OCI-LY1 (cell line): ENCODE measurements at regions not wholly inside any gene's neighbourhood (a gene's known extent, or its start where the extent isn't known, plus 50 kb on each side); places are given as distances from the start of the nearest gene placed in this dataset.

Source experiments
- H2AFZ ChIP-seq: fragments of 200-600 bp; sonication (generic), shearing (Covaris generic); 2 replicates; pipeline ENCODE4 v1.6.0; 2014; ENCODE audit warnings: antibody characterized with exemption, mild to moderate bottlenecking, low read length
- H3F3A ChIP-seq: fragments of 200-600 bp; sonication (generic), shearing (Covaris generic); 2 replicates; pipeline ENCODE4 v1.6.0; 2014; ENCODE audit warnings: mild to moderate bottlenecking, antibody characterized with exemption, low read length, moderate library complexity; ENCODE audit not compliant: insufficient read depth
- H3K27ac ChIP-seq: fragments of 200-600 bp; sonication (generic); 2 replicates; pipeline ENCODE4 v1.5.1; 2014; ENCODE audit warnings: low read length, mixed run types, mild to moderate bottlenecking, low read depth; ENCODE audit not compliant: poor library complexity, severe bottlenecking
- H3K27me3 ChIP-seq: fragments of 200-600 bp; sonication (generic); 2 replicates; pipeline ENCODE4 v1.6.0; 2014; ENCODE audit warnings: antibody characterized with exemption, mild to moderate bottlenecking, low read length, moderate library complexity; ENCODE audit not compliant: insufficient read depth
- H3K36me3 ChIP-seq: fragments of 200-600 bp; sonication (generic); 2 replicates; pipeline ENCODE4 v1.6.1; 2014; ENCODE audit warnings: mild to moderate bottlenecking, antibody characterized with exemption, low read length, moderate library complexity, mixed read lengths; ENCODE audit not compliant: insufficient read depth
- H3K4me1 ChIP-seq: fragments of 200-600 bp; sonication (generic); 2 replicates; pipeline ENCODE4 v1.5.1; 2014; ENCODE audit warnings: mild to moderate bottlenecking, low read length, moderate library complexity; ENCODE audit not compliant: insufficient read depth, severe bottlenecking
- H3K4me2 ChIP-seq: fragments of 200-600 bp; sonication (generic), shearing (Covaris generic); 2 replicates; pipeline ENCODE4 v1.6.1; 2014; ENCODE audit warnings: low read length
- H3K4me3 ChIP-seq: fragments of 200-600 bp; sonication (generic); 2 replicates; pipeline ENCODE4 v1.5.1; 2014; ENCODE audit warnings: low read length, low read depth, mild to moderate bottlenecking, mixed read lengths; ENCODE audit not compliant: poor library complexity, severe bottlenecking
- H3K79me2 ChIP-seq: fragments of 200-600 bp; shearing (Covaris generic); 2 replicates; pipeline ENCODE4 v1.6.1; 2016; ENCODE audit warnings: mixed run types, low read length, mixed read lengths; ENCODE audit not compliant: insufficient read depth
- H3K9ac ChIP-seq: fragments of 200-600 bp; sonication (generic), shearing (Covaris generic); 2 replicates; pipeline ENCODE4 v1.6.1; 2014; ENCODE audit warnings: mild to moderate bottlenecking, low read length, mixed read lengths
- H3K9me2 ChIP-seq: fragments of 200-600 bp; sonication (generic), shearing (Covaris generic); 2 replicates; pipeline ENCODE4 v1.6.1; 2014; ENCODE audit warnings: low read depth, mild to moderate bottlenecking, low read length, mixed read lengths
- H3K9me3 ChIP-seq: fragments of 200-600 bp; shearing (Covaris generic); 2 replicates; pipeline ENCODE4 v1.6.1; 2014; ENCODE audit warnings: low read length, mixed read lengths
- H4K20me1 ChIP-seq: fragments of 200-600 bp; sonication (generic), shearing (Covaris generic); 2 replicates; pipeline ENCODE4 v1.6.0; 2016; ENCODE audit warnings: mild to moderate bottlenecking, low read length; ENCODE audit not compliant: insufficient read depth
- EZH2 ChIP-seq: fragments of 200-600 bp; sonication (generic), shearing (Covaris generic); IDR thresholded peaks from 2 replicates; pipeline ENCODE4 v1.8.0; 2017; ENCODE audit warnings: borderline replicate concordance, mixed run types, mild to moderate bottlenecking, antibody characterized with exemption, low read length, moderate library complexity, mixed read lengths
- TF ChIP-seq, protein P1 (sequence below): fragments of 200-600 bp; sonication (generic), shearing (Covaris generic); IDR thresholded peaks from 2 replicates; pipeline ENCODE4 v1.5.1; 2017; ENCODE audit warnings: mild to moderate bottlenecking, antibody characterized with exemption, low read length, moderate library complexity, mixed read lengths

DNA sequence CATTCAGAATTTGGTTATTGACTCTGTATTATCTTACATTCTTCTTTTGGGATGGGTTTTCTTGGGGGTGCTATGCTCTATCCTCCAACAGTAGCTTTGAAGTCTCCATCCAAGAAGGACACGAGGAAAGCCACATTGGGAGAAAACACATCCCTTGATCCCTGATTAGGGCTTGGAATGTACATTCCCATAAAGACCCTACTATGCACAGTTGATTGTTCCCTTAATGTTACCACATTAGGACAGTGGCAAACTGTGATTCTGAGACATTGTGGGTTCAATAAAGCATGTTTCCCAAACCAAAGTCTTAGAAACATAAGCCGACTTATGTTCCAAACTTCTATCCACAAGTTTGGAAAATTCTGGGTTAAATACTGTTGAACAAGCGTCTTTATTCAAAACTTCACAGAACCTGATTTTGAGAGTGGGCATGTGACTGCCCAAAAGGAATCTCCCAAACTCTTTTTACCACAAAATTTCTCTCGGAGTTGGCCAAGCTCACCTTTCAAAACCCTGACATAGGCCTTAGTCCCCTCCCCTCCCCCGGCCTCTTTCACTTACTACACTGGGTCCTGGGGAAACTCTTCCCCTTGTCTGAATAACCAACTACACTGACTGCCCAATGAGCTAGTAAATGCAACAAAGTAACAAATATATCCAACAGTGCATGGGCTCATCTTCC, 177.0 kb upstream of the KAZN start:
- Histone ChIP-seq H3K4me3 (no peak overlapping the region), H2AFZ (no peak overlapping the region), H3K4me2 (no peak overlapping the region), H3K36me3 (no peaks in the 10 kb centered on the region), H3K9me3 (no peaks in the 10 kb centered on the region), H3K9ac (no peak overlapping the region), H4K20me1 (no peaks in the 10 kb centered on the region), H3F3A (no peaks in the 10 kb centered on the region), H3K4me1 (no peaks in the 10 kb centered on the region), H3K9me2 (no peaks in the 10 kb centered on the region), H3K27ac (no peak overlapping the region), H3K79me2 (no peaks in the 10 kb centered on the region), H3K27me3 (no peaks in the 10 kb centered on the region)
- TF ChIP-seq EZH2 = no peak
- TF ChIP-seq, protein P1, sequence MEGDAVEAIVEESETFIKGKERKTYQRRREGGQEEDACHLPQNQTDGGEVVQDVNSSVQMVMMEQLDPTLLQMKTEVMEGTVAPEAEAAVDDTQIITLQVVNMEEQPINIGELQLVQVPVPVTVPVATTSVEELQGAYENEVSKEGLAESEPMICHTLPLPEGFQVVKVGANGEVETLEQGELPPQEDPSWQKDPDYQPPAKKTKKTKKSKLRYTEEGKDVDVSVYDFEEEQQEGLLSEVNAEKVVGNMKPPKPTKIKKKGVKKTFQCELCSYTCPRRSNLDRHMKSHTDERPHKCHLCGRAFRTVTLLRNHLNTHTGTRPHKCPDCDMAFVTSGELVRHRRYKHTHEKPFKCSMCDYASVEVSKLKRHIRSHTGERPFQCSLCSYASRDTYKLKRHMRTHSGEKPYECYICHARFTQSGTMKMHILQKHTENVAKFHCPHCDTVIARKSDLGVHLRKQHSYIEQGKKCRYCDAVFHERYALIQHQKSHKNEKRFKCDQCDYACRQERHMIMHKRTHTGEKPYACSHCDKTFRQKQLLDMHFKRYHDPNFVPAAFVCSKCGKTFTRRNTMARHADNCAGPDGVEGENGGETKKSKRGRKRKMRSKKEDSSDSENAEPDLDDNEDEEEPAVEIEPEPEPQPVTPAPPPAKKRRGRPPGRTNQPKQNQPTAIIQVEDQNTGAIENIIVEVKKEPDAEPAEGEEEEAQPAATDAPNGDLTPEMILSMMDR = no peak

DNA sequence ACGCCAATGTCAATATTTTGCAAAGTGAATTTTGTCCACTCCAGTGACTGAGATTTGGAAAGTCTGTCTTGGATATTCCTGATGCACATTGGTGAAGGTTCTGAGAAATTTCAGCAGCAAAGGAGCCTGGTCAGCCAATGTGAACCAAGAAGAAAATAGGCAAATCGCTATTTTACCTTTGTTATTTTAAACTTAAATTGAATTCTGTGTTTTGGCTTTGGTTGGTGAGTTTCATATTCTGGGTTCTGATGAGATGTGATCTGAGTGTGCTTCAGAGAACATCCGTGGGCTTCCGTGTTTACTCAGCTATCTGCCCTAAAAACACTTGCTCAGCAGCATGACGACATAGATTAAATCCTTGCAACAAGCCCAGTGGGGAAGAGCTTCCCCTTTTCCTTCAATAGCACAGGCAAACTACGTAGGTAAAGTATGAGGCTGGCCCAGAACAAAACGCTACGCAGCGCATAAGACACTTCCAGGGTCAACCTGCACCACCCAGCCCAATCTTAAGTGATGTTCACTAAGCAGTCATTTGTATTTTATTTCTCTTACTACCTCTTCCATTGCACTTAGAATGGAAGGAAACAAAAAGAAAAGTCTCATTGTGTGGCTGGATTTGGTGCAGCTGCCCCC, 176.4 kb upstream of the KAZN start:
- TF ChIP-seq, protein P1 = no peak
- TF ChIP-seq EZH2 = no peak
- H3K36me3 ChIP-seq = no peaks in the 10 kb centered on the region
- H3K27me3 ChIP-seq = no peaks in the 10 kb centered on the region
- H3K79me2 ChIP-seq = no peaks in the 10 kb centered on the region
- no peaks in the 10 kb centered on the region for H3F3A ChIP-seq
- H3K9me3 ChIP-seq = no peaks in the 10 kb centered on the region
- H3K4me1 ChIP-seq = no peaks in the 10 kb centered on the region
- no peak overlapping the region for H3K9ac ChIP-seq
- no peaks in the 10 kb centered on the region for H3K9me2 ChIP-seq
- H2AFZ ChIP-seq = no peak overlapping the region
- H3K27ac ChIP-seq = no peak overlapping the region
- no peak overlapping the region for H3K4me3 ChIP-seq
- H4K20me1 ChIP-seq = no peaks in the 10 kb centered on the region
- no peak overlapping the region for H3K4me2 ChIP-seq

DNA sequence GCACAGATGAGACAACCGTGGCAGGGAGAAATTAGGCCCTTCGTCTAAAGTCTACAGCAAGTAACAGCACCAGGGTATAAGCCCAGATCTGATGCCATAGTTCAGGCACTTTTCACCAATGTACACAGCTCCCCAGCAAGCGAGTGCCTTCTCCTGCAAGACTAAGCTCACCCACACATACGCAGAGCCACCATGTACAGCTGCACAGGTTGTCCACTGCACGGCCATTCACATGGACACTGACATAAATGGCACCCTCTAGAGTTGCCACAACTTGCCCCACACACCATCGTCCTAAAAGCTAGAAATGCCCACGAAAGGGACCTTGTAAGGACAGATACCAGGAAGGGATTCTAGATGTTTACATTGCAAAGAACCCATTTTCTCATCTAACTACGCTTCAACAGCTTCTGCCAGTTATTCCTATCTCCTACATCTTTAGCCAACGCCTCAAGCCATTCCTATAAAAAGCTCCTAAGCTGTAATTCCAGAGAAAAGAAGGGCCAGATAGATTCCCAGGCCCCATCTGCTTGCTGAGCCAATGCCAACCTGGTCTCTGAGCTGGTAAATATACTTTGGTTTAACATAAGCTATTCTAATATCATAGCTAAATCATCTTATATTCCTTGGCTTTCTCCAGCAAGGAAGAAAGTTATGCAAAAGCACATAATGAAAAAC, 174.0 kb upstream of the KAZN start:
- Histone ChIP-seq H3K27ac (no peak overlapping the region), H3K9ac (no peak overlapping the region), H3K4me2 (no peak overlapping the region), H4K20me1 (no peaks in the 10 kb centered on the region), H3K79me2 (no peaks in the 10 kb centered on the region), H3F3A (no peaks in the 10 kb centered on the region), H3K9me2 (no peaks in the 10 kb centered on the region), H2AFZ (no peak overlapping the region), H3K4me3 (no peak overlapping the region), H3K4me1 (no peaks in the 10 kb centered on the region), H3K27me3 (no peaks in the 10 kb centered on the region), H3K9me3 (no peaks in the 10 kb centered on the region), H3K36me3 (no peaks in the 10 kb centered on the region)
- TF ChIP-seq, protein P1 = no peak
- TF ChIP-seq EZH2 = no peak
